HG03575 (cell line): ENCODE measurements at regions not wholly inside any gene's neighbourhood (a gene's known extent, or its start where the extent isn't known, plus 50 kb on each side); places are given as distances from the start of the nearest gene placed in this dataset.

Experiments used
- ATAC-seq: cut with Tn5 transposase; IDR thresholded peaks from one replicate; pipeline ENCODE4 v1.9.1; 2021; ENCODE audit not compliant: unreplicated experiment, insufficient number of reproducible peaks, low FRiP score; ENCODE audit errors: extremely low read depth

- ATAC-seq: no peak
Observed at GRCh38 chr6:15194453-15194852, 51.4 kb upstream of the JARID2 start.
